HG02759 (cell line): ENCODE measurements at regions not wholly inside any gene's neighbourhood (a gene's known extent, or its start where the extent isn't known, plus 50 kb on each side); places are given as distances from the start of the nearest gene placed in this dataset.
"Not testable (repeated sequence)": the region's sequence is repeated elsewhere in the genome, so short reads cannot be mapped to it uniquely, and the experiment has no call there.

Experiments used
- ATAC-seq: cut with Tn5 transposase; IDR thresholded peaks from one replicate; pipeline ENCODE4 v1.9.1; 2021; ENCODE audit warnings: mild to moderate bottlenecking, moderate library complexity; ENCODE audit not compliant: unreplicated experiment

GRCh38 chr4:145298885-145299284 is 118.5 kb upstream of the OTUD4 start:
- ATAC-seq = peak; percentile 23

DNA sequence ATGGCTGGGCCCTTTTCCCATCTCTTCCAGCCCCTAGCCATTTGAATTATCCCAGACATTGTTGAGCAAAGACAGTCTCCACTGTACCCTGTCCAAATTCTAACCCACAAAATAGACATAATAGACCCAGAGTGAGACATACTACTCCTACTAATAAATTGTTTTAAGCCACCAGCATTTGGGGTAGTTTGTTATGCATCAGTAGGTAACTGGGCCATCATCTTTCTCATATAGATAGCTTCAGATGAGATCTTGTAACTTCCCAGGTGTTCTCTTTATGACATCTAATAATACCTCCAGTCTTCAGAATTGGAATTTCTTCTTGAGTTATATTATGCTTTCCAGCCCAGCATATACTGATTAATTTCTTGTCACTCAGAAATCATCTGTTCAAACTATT is 117.2 kb upstream of the OTUD4 start:
- no peak for ATAC-seq

- no peak for ATAC-seq
Measured at GRCh38 chr4:145295547-145295946, 115.2 kb upstream of the OTUD4 start.

- ATAC-seq = no peak
Measured at GRCh38 chr4:145295122-145295521, 114.7 kb upstream of the OTUD4 start.

DNA sequence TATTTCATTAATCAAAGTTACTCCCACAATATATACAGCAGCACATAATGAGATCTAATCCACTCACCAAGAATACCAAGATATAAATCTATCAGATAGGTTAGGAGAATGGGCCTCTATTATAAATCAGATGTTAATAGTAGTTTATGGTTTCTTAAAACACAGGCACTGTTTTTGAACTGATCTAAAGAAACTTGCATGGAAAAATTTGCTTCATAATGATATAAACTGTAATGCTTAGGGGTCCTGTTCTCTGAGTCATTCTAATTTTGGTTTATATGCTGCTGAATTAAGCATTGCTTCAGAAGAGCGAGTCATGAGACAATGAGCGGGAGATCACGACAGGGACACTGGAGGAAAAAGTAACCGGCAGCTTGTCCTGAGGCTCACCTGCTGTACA is 113.3 kb upstream of the OTUD4 start:
- no peak for ATAC-seq

GRCh38 chr4:145290955-145291354 is 110.6 kb upstream of the OTUD4 start:
- no peak for ATAC-seq

GRCh38 chr4:145289403-145290076 is 109.2 kb upstream of the OTUD4 start:
- no peak for ATAC-seq

DNA sequence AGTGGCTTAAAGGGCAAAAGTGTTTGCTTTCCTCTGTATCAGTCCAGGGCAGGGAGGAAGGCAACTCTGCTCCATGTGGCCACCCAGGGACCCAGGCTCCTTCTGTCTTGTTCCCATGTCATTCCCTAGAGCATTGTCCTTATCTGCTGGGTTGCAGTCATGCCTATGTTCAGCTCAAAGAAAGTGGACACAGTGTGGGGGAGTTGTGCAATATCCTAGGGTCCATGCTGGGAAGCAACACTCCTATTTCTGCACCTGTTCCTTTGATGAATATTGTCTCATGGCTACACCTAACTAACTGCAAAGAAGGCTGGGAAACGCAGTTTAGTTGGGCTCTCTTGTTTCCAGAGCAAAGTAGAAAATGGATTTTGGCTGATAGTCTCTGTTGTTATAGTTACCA is 107.0 kb upstream of the OTUD4 start:
- ATAC-seq = no peak

GRCh38 chr4:145285928-145286327 is 105.5 kb upstream of the OTUD4 start:
- no peak for ATAC-seq

DNA sequence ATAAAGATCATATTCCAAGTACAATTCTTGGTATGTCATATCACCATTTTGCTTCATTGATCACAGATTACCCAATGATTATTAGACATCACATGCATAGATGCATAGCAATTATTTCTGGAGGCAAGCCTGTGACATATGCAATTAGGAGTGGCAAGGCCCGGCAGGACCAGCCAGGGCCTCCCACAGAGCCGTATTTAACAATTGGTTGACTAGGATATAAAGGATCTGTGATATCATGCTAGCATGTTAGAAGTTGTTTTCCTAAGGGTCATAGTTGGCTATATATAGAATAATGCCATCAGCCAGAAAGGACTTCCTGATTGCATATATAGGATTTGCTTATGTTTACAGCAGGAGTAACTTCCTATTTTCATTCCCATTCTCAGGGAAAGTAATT is 103.5 kb upstream of the OTUD4 start:
- no peak for ATAC-seq

GRCh38 chr4:145281951-145282350 is 101.6 kb upstream of the OTUD4 start:
- no peak for ATAC-seq

DNA sequence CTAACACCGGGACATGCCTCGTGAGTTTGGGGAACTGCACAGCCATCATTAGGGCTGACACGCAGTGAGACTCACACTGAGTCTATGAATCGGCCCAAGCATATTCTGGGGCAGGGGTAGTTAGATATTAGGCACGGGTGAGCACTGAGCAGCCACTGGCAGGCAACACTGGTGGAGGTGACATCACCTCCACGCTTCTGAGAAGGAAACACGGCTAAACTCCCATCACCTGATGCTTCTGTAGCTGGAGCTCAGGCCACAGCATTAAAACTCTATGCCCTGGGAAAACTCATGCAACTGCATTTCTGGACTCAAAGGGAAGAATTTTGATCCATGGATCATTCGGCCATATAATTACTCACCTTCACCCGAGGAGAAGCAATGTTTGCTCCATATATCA is 100.8 kb upstream of the OTUD4 start:
- ATAC-seq = no peak

GRCh38 chr4:145280541-145280940 is 100.2 kb upstream of the OTUD4 start:
- no peak for ATAC-seq

GRCh38 chr4:145279122-145279960 is 99.0 kb upstream of the OTUD4 start:
- ATAC-seq = no peak

GRCh38 chr4:145278341-145279121 is 98.1 kb upstream of the OTUD4 start:
- no peak for ATAC-seq

- no peak for ATAC-seq
Measured at GRCh38 chr4:145277011-145277410, 96.6 kb upstream of the OTUD4 start.

- ATAC-seq = no peak
Measured at GRCh38 chr4:145276050-145276449, 95.7 kb upstream of the OTUD4 start.

- ATAC-seq = no peak
Measured at GRCh38 chr4:145271194-145271593, 90.8 kb upstream of the OTUD4 start.

DNA sequence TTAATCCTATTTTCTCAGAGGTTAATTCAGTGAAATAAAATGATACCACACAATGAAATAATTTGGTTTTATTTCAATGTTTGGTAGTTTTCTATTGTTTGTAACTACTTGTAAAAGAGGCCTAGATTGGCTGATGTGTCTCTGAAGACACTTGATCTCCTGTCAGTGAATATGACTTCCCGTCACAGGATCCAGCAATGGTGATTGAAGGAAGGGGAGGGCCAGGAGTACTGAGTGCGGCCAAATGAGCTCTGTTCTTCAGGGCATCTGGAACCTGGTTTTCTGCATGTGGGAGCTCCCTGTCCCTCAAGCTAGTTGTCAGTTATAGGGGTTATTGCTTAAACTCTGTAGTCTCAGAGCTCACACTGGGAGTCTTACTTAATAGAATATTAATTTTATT is 86.5 kb upstream of the OTUD4 start:
- no peak for ATAC-seq

DNA sequence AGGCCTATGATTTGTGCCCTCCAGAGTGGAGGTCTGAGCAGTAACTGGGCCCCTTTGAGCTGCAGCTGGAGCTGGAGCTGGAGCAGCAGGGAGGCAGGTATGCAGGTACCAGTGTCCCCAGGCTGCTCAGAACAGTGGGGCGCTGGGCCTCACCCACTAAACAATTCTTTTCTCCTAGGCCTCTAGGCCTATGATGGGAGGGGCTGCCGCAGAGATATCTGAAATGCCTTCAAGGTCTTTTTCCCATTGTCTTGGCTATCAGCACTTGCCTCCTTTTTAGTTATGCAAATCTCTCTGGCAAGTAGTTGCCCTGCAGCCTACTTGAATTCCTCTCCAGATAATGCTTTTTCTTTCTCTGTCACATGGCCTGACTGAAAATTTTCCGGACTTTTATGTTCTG is 79.7 kb upstream of the OTUD4 start:
- no peak for ATAC-seq

DNA sequence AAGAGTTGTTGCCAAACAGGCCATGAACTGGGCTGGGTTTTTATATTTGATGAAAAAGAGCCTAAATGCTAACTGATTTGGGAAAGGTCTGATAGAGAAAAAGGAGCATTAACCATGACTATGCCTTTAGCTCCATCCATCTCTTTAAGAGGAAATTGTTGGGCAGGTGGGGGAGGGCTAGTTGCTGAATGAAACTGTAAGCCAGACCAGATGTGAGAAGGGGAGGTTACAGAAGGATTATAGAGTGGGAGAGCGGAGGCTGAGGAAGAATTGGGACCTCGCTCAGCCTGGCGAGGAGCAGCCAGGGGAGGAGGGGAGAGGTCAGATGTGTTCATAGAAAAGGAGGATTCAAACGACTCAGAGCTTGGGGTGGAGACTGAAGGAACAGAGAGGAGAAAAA is 74.9 kb upstream of the OTUD4 start:
- ATAC-seq = not testable (repeated sequence)

DNA sequence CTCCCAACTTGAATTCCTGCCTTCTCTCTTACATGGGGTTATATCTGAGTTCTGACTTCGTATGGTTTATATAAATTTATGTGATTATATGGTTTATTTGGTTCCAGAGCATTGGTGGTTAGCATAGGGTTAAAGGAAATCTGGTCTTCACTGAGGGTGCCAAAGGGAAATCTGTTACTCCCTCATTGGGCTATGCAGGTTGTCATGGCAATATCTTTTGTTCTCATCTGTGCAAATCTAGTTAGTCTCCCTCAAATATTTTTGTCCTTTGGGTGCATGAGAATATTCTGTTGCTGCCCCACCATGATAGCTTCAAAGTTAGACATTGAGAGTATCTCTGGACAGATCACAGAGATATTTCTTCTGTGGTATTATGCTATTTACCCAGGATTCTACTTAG is 71.8 kb upstream of the OTUD4 start:
- no peak for ATAC-seq
